ENCODE measurements at regions not wholly inside any gene's neighbourhood (a gene's known extent, or its start where the extent isn't known, plus 50 kb on each side); places are given as distances from the start of the nearest gene placed in this dataset.

DNA sequence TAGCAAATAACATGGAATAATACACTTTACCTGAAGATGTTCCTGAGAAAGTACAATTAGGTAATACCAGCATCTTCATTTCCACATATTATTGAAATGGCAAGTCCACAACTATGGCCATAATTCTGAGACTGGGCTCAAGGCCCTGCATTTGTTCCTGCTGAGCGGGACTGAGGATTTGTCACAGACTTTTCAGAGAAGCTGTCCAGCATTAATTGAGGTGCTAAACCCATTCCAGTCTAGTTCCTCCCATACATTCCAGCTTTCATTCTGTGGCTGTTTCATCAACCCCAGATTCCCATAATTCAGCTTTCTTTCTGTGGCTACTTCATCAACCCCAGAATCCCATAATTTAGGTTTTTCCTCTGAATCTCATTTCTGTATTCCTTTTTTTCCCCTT lies 293.4 kb upstream of the GBE1 start:
- TF ChIP-seq TAF1 (IDR thresholded peaks at IDR 0.05; ENCODE audit: low read depth) (no peak), CREB1 (IDR thresholded peaks at IDR 0.05; ENCODE audit: low read depth) (no peak), YY1 (IDR thresholded peaks at IDR 0.05; ENCODE audit: low read depth) (no peak), EGR1 (IDR thresholded peaks at IDR 0.05) (no peak), EP300 (IDR thresholded peaks at IDR 0.05; ENCODE audit: borderline replicate concordance) (no peak), RAD21 (IDR thresholded peaks at IDR 0.05; ENCODE audit: low read depth) (no peak)
- TF ChIP-seq, protein P1, sequence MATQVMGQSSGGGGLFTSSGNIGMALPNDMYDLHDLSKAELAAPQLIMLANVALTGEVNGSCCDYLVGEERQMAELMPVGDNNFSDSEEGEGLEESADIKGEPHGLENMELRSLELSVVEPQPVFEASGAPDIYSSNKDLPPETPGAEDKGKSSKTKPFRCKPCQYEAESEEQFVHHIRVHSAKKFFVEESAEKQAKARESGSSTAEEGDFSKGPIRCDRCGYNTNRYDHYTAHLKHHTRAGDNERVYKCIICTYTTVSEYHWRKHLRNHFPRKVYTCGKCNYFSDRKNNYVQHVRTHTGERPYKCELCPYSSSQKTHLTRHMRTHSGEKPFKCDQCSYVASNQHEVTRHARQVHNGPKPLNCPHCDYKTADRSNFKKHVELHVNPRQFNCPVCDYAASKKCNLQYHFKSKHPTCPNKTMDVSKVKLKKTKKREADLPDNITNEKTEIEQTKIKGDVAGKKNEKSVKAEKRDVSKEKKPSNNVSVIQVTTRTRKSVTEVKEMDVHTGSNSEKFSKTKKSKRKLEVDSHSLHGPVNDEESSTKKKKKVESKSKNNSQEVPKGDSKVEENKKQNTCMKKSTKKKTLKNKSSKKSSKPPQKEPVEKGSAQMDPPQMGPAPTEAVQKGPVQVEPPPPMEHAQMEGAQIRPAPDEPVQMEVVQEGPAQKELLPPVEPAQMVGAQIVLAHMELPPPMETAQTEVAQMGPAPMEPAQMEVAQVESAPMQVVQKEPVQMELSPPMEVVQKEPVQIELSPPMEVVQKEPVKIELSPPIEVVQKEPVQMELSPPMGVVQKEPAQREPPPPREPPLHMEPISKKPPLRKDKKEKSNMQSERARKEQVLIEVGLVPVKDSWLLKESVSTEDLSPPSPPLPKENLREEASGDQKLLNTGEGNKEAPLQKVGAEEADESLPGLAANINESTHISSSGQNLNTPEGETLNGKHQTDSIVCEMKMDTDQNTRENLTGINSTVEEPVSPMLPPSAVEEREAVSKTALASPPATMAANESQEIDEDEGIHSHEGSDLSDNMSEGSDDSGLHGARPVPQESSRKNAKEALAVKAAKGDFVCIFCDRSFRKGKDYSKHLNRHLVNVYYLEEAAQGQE (IDR thresholded peaks at IDR 0.05; ENCODE audit: low read depth), result no peak
- TF ChIP-seq, protein P2, sequence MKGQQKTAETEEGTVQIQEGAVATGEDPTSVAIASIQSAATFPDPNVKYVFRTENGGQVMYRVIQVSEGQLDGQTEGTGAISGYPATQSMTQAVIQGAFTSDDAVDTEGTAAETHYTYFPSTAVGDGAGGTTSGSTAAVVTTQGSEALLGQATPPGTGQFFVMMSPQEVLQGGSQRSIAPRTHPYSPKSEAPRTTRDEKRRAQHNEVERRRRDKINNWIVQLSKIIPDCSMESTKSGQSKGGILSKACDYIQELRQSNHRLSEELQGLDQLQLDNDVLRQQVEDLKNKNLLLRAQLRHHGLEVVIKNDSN (IDR thresholded peaks at IDR 0.05), result no peak
